H1 (cell line): ENCODE measurements at regions not wholly inside any gene's neighbourhood (a gene's known extent, or its start where the extent isn't known, plus 50 kb on each side); places are given as distances from the start of the nearest gene placed in this dataset.

Source experiments
- CTCF ChIA-PET: fragments of 300-600 bp; sonication (Branson Sonifier 250); formaldehyde crosslinking; loops from one replicate; lab custom pipeline; 2021; ENCODE audit not compliant: partially characterized antibody; lab: Charles Lee
- POLR2A ChIA-PET: fragments of 300-600 bp; sonication (Branson Sonifier 250); formaldehyde crosslinking; loops from one replicate; lab custom pipeline; 2021; ENCODE audit warnings: inconsistent platforms; ENCODE audit not compliant: partially characterized antibody; lab: Charles Lee
- DNase-seq, 2 experiments: peaks; one replicate each; pipeline versions ENCODE4 v3.0.0 to v3.0.0-alpha.2; 2010 to 2022; ENCODE audit warnings: low spot score in 2 of 2, low read depth in 1 of 2, mixed read lengths in 1 of 2
- FAIRE-seq: peaks from 2 replicates; lab custom pipeline; 2011; peaks lifted over from hg19 to GRCh38; lab: Jason Lieb, UNC
- H2AFZ ChIP-seq: 2 replicates; pipeline ENCODE4 v1.8.1; 2012; ENCODE audit warnings: low read length, inconsistent platforms
- H2AK5ac ChIP-seq: 2 replicates; pipeline ENCODE4 v1.6.1; 2013; ENCODE audit warnings: low read depth, low read length
- H2BK120ac ChIP-seq: replicated peaks from 2 replicates; pipeline ENCODE3; 2013; ENCODE audit warnings: low read depth, low read length, inconsistent platforms
- H2BK12ac ChIP-seq: 2 replicates; pipeline ENCODE4 v1.6.1; 2013; ENCODE audit warnings: low read depth, low read length
- H2BK15ac ChIP-seq: 2 replicates; pipeline ENCODE4 v1.6.1; 2013; ENCODE audit warnings: low read length
- H2BK20ac ChIP-seq: 2 replicates; pipeline ENCODE4 v1.6.1; 2013; ENCODE audit warnings: low read length
- H2BK5ac ChIP-seq: 2 replicates; pipeline ENCODE4 v1.6.1; 2013; ENCODE audit warnings: low read depth, low read length
- H3K14ac ChIP-seq: 2 replicates; pipeline ENCODE4 v1.6.1; 2013; ENCODE audit warnings: inconsistent platforms; ENCODE audit not compliant: insufficient read length
- H3K18ac ChIP-seq: 2 replicates; pipeline ENCODE4 v1.6.1; 2013; ENCODE audit warnings: low read length; ENCODE audit errors: extremely low read depth
- H3K23ac ChIP-seq: 2 replicates; pipeline ENCODE4 v1.6.1; 2013; ENCODE audit warnings: inconsistent platforms; ENCODE audit not compliant: insufficient read length
- H3K23me2 ChIP-seq: 2 replicates; pipeline ENCODE4 v1.6.1; 2013; ENCODE audit warnings: low read depth, low read length
- H3K27ac ChIP-seq: 2 replicates; pipeline ENCODE4 v1.6.1; 2011; ENCODE audit warnings: low read depth, low read length, inconsistent platforms
- H3K27me3 ChIP-seq, 4 experiments: replicated peaks in 1 of 4; 1 replicate in 1 of 4; 2 replicates in 3 of 4; pipeline versions ENCODE4 v1.6.1 to v1.8.1; 2011 to 2013; ENCODE audit warnings: low read length in 3 of 4, mild to moderate bottlenecking in 3 of 4, inconsistent platforms in 2 of 4, mixed read lengths in 2 of 4, moderate library complexity in 1 of 4; ENCODE audit not compliant: control insufficient read depth in 3 of 4, insufficient read depth in 3 of 4; ENCODE audit errors: extremely low read depth in 1 of 4
- H3K36me3 ChIP-seq, 4 experiments: 2 replicates each; pipeline versions ENCODE4 v1.6.1 to v1.8.1; 2011 to 2013; ENCODE audit warnings: mild to moderate bottlenecking in 4 of 4, low read length in 3 of 4, moderate library complexity in 2 of 4, control low read depth in 1 of 4, inconsistent platforms in 1 of 4; ENCODE audit not compliant: insufficient read depth in 4 of 4, control insufficient read depth in 2 of 4
- H3K4ac ChIP-seq: replicated peaks from 2 replicates; pipeline ENCODE3; 2013; ENCODE audit warnings: low read length, low read depth, mixed read lengths, inconsistent platforms; ENCODE audit not compliant: insufficient read length
- H3K4me1 ChIP-seq, 4 experiments: replicated peaks in 1 of 4; 1 replicate in 1 of 4; 2 replicates in 3 of 4; pipeline versions ENCODE4 v1.6.1 to v1.8.1; 2011 to 2013; ENCODE audit warnings: low read length in 3 of 4, inconsistent platforms in 2 of 4, mixed read lengths in 1 of 4; ENCODE audit not compliant: insufficient read depth in 4 of 4, control insufficient read depth in 3 of 4
- H3K4me2 ChIP-seq, 2 experiments: 2 replicates each; pipeline versions ENCODE4 v1.6.1 to v1.8.1; 2011 to 2013; ENCODE audit warnings: low read depth in 2 of 2, low read length in 2 of 2, control low read depth in 1 of 2, inconsistent platforms in 1 of 2, mild to moderate bottlenecking in 1 of 2; ENCODE audit not compliant: insufficient read depth in 1 of 2
- H3K4me3 ChIP-seq, 4 experiments: fragments of 200-600, 300-600 bp in 1 of 4; sonication (generic), shearing (Covaris generic), sonication (Bioruptor Twin) in 1 of 4; 2 replicates each; pipeline versions ENCODE4 v1.5.1 to v1.8.1; 2011 to 2016; ENCODE audit warnings: low read length in 4 of 4, low read depth in 3 of 4, control low read depth in 2 of 4, inconsistent platforms in 2 of 4, mild to moderate bottlenecking in 2 of 4, mixed read lengths in 1 of 4, moderate library complexity in 1 of 4; ENCODE audit not compliant: insufficient read depth in 2 of 4; ENCODE audit errors: extremely low read depth in 1 of 4
- H3K56ac ChIP-seq: replicated peaks from 2 replicates; pipeline ENCODE3; 2013; ENCODE audit warnings: low read depth, mild to moderate bottlenecking, mixed read lengths, low read length, inconsistent platforms; ENCODE audit not compliant: insufficient read length
- H3K79me1 ChIP-seq: 2 replicates; pipeline ENCODE4 v1.6.1; 2013; ENCODE audit warnings: low read depth, low read length, control low read depth
- H3K79me2 ChIP-seq, 2 experiments: 2 replicates each; pipeline versions ENCODE4 v1.6.1 to v1.8.1; 2012 to 2013; ENCODE audit warnings: low read length in 2 of 2, mild to moderate bottlenecking in 2 of 2, inconsistent platforms in 1 of 2; ENCODE audit not compliant: insufficient read depth in 2 of 2, control insufficient read depth in 1 of 2
- H3K9ac ChIP-seq, 4 experiments: replicated peaks in 1 of 4; 1 replicate in 1 of 4; 2 replicates in 3 of 4; pipeline versions ENCODE4 v1.6.1 to v1.8.1; 2011 to 2013; ENCODE audit warnings: low read depth in 3 of 4, low read length in 3 of 4, control low read depth in 2 of 4, mild to moderate bottlenecking in 2 of 4, moderate library complexity in 2 of 4, inconsistent platforms in 1 of 4; ENCODE audit errors: extremely low read depth in 1 of 4
- H3K9me3 ChIP-seq, 2 experiments: 2 replicates each; pipeline versions ENCODE4 v1.6.1 to v1.8.1; 2012 to 2013; ENCODE audit warnings: mild to moderate bottlenecking in 2 of 2, moderate library complexity in 2 of 2, control low read depth in 1 of 2, inconsistent platforms in 1 of 2, low read depth in 1 of 2, low read length in 1 of 2, mixed read lengths in 1 of 2; ENCODE audit not compliant: insufficient read depth in 2 of 2
- H4K20me1 ChIP-seq, 2 experiments: replicated peaks in 1 of 2; 2 replicates each; pipeline versions ENCODE3 to v1.8.1; 2011 to 2013; ENCODE audit warnings: inconsistent platforms in 2 of 2, low read length in 2 of 2, mild to moderate bottlenecking in 1 of 2; ENCODE audit not compliant: insufficient read depth in 2 of 2, control insufficient read depth in 1 of 2
- H4K5ac ChIP-seq: 2 replicates; pipeline ENCODE4 v1.6.1; 2013; ENCODE audit warnings: low read length, low read depth, mixed read lengths, inconsistent platforms; ENCODE audit not compliant: insufficient read length
- H4K8ac ChIP-seq: 2 replicates; pipeline ENCODE4 v1.8.0; 2013; ENCODE audit warnings: mild to moderate bottlenecking, moderate library complexity, low read length, inconsistent platforms; ENCODE audit not compliant: insufficient read depth; ENCODE audit errors: extremely low read depth
- H4K91ac ChIP-seq: replicated peaks from 2 replicates; pipeline ENCODE3; 2013; ENCODE audit warnings: low read length, mixed read lengths, inconsistent platforms; ENCODE audit not compliant: insufficient read length
- ATF3 ChIP-seq: IDR thresholded peaks from 2 replicates; pipeline ENCODE4 v1.6.1; 2011; ENCODE audit warnings: low read depth, mild to moderate bottlenecking, low read length; ENCODE audit not compliant: insufficient read depth
- BRCA1 ChIP-seq: IDR thresholded peaks from 2 replicates; pipeline ENCODE4 v1.6.1; 2012; ENCODE audit warnings: low read depth, low read length, improper control_type of control experiment
- CBX8 ChIP-seq: fragments of 300-800, 300-1000 bp; sonication (generic); IDR thresholded peaks from 2 replicates; pipeline ENCODE4 v1.7.1; 2016; ENCODE audit warnings: low read depth, low read length, borderline replicate concordance
- CEBPB ChIP-seq: IDR thresholded peaks from 2 replicates; pipeline ENCODE4 v1.6.1; 2012; ENCODE audit warnings: low read depth, low read length
- CREB1 ChIP-seq: IDR thresholded peaks from 2 replicates; pipeline ENCODE4 v1.6.1; 2012; ENCODE audit warnings: inconsistent platforms
- RFX5 ChIP-seq: IDR thresholded peaks from 2 replicates; pipeline ENCODE4 v1.6.1; 2011; ENCODE audit warnings: low read depth, low read length, improper control_type of control experiment, borderline replicate concordance
- SAP30 ChIP-seq: fragments of 300-600 bp; sonication (generic); IDR thresholded peaks from 2 replicates; pipeline ENCODE4 v1.7.1; 2012; ENCODE audit warnings: low read length, moderate library complexity, mild to moderate bottlenecking, inconsistent platforms; ENCODE audit not compliant: insufficient read depth, insufficient replicate concordance
- SIN3A ChIP-seq, 2 experiments: IDR thresholded peaks in 1 of 2; conservative IDR thresholded peaks in 1 of 2; 2 replicates each; pipeline ENCODE4 v1.6.1; 2011 to 2012; ENCODE audit warnings: low read length in 2 of 2, improper control_type of control experiment in 1 of 2, low read depth in 1 of 2, mild to moderate bottlenecking in 1 of 2
- SP4 ChIP-seq: IDR thresholded peaks from 2 replicates; pipeline ENCODE4 v1.6.1; 2012; ENCODE audit warnings: low read length, inconsistent platforms
- SUZ12 ChIP-seq: fragments of 200-600 bp; sonication (generic); IDR thresholded peaks from 2 replicates; pipeline ENCODE4 v1.6.1; 2012; ENCODE audit warnings: mild to moderate bottlenecking, inconsistent platforms, low read length, moderate library complexity, mixed read lengths
- YY1 ChIP-seq: IDR thresholded peaks from 2 replicates; pipeline ENCODE4 v1.6.1; 2011; ENCODE audit warnings: low read depth, mild to moderate bottlenecking, low read length
- WGBS, 2 experiments: shearing (Covaris generic) in 1 of 2; methylation state at CpG; one replicate each; pipeline versions ENCODE4 v1.1.6 to v1.1.7; 2013 to 2015; ENCODE audit warnings: low lambda C conversion rate in 2 of 2, mixed read lengths in 2 of 2, inconsistent platforms in 1 of 2, low coverage in 1 of 2, missing lambda C conversion rate in 1 of 2; ENCODE audit not compliant: insufficient replicate concordance in 2 of 2, insufficient coverage in 1 of 2, insufficient read length in 1 of 2; ENCODE audit errors: extremely low coverage in 1 of 2, missing lambda C conversion rate in 1 of 2; 5-methylcytosine and 5-hydroxymethylcytosine counted together

DNA sequence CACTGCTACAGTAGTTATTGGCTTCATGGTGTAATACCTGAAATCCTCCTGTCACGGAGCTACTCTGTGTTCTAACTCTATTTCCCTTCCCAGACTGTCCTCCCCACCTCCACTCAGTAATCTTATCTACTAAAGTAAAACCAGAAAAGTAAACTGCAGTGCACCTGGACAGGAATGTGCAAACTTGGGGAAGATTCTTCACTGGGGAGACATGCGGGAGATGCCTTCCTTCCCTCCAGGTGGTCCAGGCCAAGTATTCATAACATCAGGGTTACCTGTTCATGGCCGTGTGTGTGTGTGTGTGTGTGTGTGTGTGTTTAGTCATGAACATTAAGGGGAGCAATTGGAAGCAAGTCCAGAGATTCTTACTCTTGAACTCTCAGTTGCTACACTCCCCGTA, 84.1 kb downstream of the IFNG start:
- DNase-seq (no peak), FAIRE-seq (no peak)
- H2BK120ac ChIP-seq, result no peak overlapping the region
- H2BK5ac ChIP-seq, result no peak overlapping the region
- H2BK15ac ChIP-seq, result no peak overlapping the region
- no peak overlapping the region for H3K23ac ChIP-seq
- H4K5ac ChIP-seq, result no peak overlapping the region
- peaks cover 0 to 4% (median 1%) of the 10 kb centered on the region in 4 experiments; a peak in 4 of 7 replicates for H3K27me3 ChIP-seq
- 85% methylated on average over 4 of the region's 4 CpGs; no CpG with 5 or more reads in 1 of the 2 experiments for WGBS, 2 experiments
- H3K36me3 ChIP-seq, result no peaks in the 10 kb centered on the region
- H2AK5ac ChIP-seq, result no peak overlapping the region
- no peaks in the 10 kb centered on the region for H3K79me2 ChIP-seq
- no peak overlapping the region for H2BK12ac ChIP-seq
- H4K20me1 ChIP-seq, result no peaks in the 10 kb centered on the region
- H3K14ac ChIP-seq, result no peak overlapping the region
- H3K4me3 ChIP-seq, result no peak overlapping the region
- no peak overlapping the region for H4K8ac ChIP-seq
- ChIA-PET CTCF (interaction anchor here (1.2 kb wide), 2 partner anchors 35 to 37 kb away, joined by 3 read pairs; no protein-coding TSS in a partner anchor), POLR2A (no interaction called here)
- no peak overlapping the region for H3K4ac ChIP-seq
- no peak overlapping the region for H3K4me2 ChIP-seq
- H3K56ac ChIP-seq, result no peak overlapping the region
- no peak overlapping the region for H4K91ac ChIP-seq
- H2BK20ac ChIP-seq, result no peak overlapping the region
- H3K18ac ChIP-seq, result no peak overlapping the region
- peaks cover 0 to 2% (median under 1%) of the 10 kb centered on the region in 4 experiments; a peak in 5 of 7 replicates for H3K4me1 ChIP-seq
- no peak overlapping the region for H3K9ac ChIP-seq
- H3K27ac ChIP-seq, result no peak overlapping the region
- H3K9me3 ChIP-seq, result no peaks in the 10 kb centered on the region; a peak in 1 of 4 replicates
- H3K23me2 ChIP-seq, result no peaks in the 10 kb centered on the region
- H3K79me1 ChIP-seq, result no peaks in the 10 kb centered on the region
- no peak overlapping the region for H2AFZ ChIP-seq
- TF ChIP-seq RFX5 (no peak), CREB1 (no peak), SIN3A (conservative IDR thresholded peaks at IDR 0.05 in 1 of 2, IDR thresholded peaks at IDR 0.05 in 1 of 2; ENCODE audit: low read depth in 1 of 2, low read length in 2 of 2) (no peak), ATF3 (no peak), BRCA1 (no peak), SAP30 (no peak), CEBPB (no peak), SUZ12 (no peak), YY1 (no peak), CBX8 (no peak), SP4 (no peak)
